ENCODE measurements at regions not wholly inside any gene's neighbourhood (a gene's known extent, or its start where the extent isn't known, plus 50 kb on each side); places are given as distances from the start of the nearest gene placed in this dataset.

DNA sequence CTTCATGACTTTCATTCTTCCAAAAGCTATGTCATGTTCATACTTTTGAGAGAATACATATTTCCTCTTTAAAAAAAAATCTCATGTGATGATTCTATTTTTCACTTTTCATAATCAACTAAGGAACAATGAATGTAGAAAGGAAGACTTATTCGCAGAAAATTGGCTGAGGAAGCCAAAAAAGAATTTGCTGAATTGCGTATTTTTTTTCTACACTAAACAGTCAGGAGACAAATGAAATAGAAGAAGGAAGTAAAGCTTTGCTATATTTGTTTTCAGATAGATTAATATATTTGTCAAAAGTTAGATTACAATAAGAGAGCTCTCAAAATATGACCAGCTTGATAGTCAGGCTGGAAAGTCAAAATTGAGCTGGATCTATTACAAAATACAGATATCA lies 504.2 kb downstream of the ANXA1 start:
- TF ChIP-seq CTCF (IDR thresholded peaks at IDR 0.05; ENCODE audit: borderline replicate concordance, insufficient read depth, low read depth, low read length) = no peak

GRCh38 chr9:73665253-73665652 lies 513.6 kb downstream of the ANXA1 start:
- TF ChIP-seq CTCF (IDR thresholded peaks at IDR 0.05; ENCODE audit: borderline replicate concordance, insufficient read depth, low read depth, low read length) = no peak
- H3K4me3 ChIP-seq (ENCODE audit: low read depth, low read length) = no peak overlapping the region

More for the DNA sequence above, 504.2 kb downstream of the ANXA1 start:
- no peak overlapping the region for H3K4me3 ChIP-seq (ENCODE audit: low read depth, low read length)

GRCh38 chr9:73667749-73668148 lies 516.1 kb downstream of the ANXA1 start:
- 0 out of 2 replicates have a peak, but pooled peaks have one; percentile 12 for TF ChIP-seq CTCF (IDR thresholded peaks at IDR 0.05; ENCODE audit: borderline replicate concordance, insufficient read depth, low read depth, low read length)
- no peak overlapping the region for H3K4me3 ChIP-seq (ENCODE audit: low read depth, low read length)

DNA sequence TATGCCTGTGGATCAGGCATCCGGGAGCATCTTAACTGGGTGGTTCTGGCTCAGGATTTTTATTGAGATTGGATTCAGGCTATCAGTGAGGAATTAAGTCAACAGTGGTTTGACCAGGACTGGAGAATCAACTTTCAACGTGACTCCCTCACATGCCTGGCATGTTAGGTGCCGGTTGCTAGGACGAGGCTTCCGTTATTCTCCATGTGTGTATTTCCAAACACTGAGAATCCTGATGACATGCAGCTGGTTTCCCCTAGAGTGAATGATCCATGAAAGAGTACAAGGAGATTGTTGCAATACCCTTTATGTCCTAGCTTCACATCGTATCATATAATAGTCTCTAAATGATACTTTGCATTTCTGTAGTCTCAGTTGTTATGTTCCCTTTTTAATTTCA lies 529.2 kb downstream of the ANXA1 start:
- no peak for TF ChIP-seq CTCF (IDR thresholded peaks at IDR 0.05; ENCODE audit: borderline replicate concordance, insufficient read depth, low read depth, low read length)
- no peak overlapping the region for H3K4me3 ChIP-seq (ENCODE audit: low read depth, low read length)

- TF ChIP-seq CTCF (IDR thresholded peaks at IDR 0.05; ENCODE audit: borderline replicate concordance, insufficient read depth, low read depth, low read length) = no peak
Measured at GRCh38 chr9:73682789-73683188, 531.1 kb downstream of the ANXA1 start.

GRCh38 chr9:73683862-73684591 lies 532.4 kb downstream of the ANXA1 start:
- TF ChIP-seq CTCF (IDR thresholded peaks at IDR 0.05; ENCODE audit: borderline replicate concordance, insufficient read depth, low read depth, low read length) = peak; percentile 33; the same call in 1 of the 2 replicates
- no peak overlapping the region for H3K4me3 ChIP-seq (ENCODE audit: low read depth, low read length)

More at GRCh38 chr9:73682789-73683188, 531.1 kb downstream of the ANXA1 start:
- no peak overlapping the region for H3K4me3 ChIP-seq (ENCODE audit: low read depth, low read length)

- no peak for TF ChIP-seq CTCF (IDR thresholded peaks at IDR 0.05; ENCODE audit: borderline replicate concordance, insufficient read depth, low read depth, low read length)
- H3K4me3 ChIP-seq (ENCODE audit: low read depth, low read length) = no peak overlapping the region
Measured at GRCh38 chr9:73684601-73685000, 532.9 kb downstream of the ANXA1 start.

Measured in GM12875 (cell line).